Right lobe of liver (tissue), 4 donors: ENCODE measurements at regions not wholly inside any gene's neighbourhood (a gene's known extent, or its start where the extent isn't known, plus 50 kb on each side); places are given as distances from the start of the nearest gene placed in this dataset.

ENCODE experiments used
- CTCF ChIP-seq, 4 donors: fragments of 200-600 bp in 3 of 4; fragments of 450-650 bp in 1 of 4; IDR thresholded peaks; one replicate each; pipeline versions ENCODE4 v1.5.1 to v1.8.0; 2016 to 2022; ENCODE audit warnings: antibody characterized with exemption in 4 of 4, mild to moderate bottlenecking in 2 of 4
- POLR2A ChIP-seq: fragments of 450-650 bp; IDR thresholded peaks from one replicate; pipeline ENCODE4 v1.6.1; 2017; ENCODE audit warnings: antibody characterized with exemption, mild to moderate bottlenecking
- donor health status: DM: no; HTN: no; CAD: no.
- donor health status: DM: no; HTN: no; CAD: no.
- donor health status: DM: no; HTN: yes; CAD: no.

- TF ChIP-seq CTCF (IDR thresholded peaks at IDR 0.05) (no peak), POLR2A (no peak)
Measured at GRCh38 chr2:120912101-120912985, 176.7 kb downstream of the GLI2 start.
